B cell (primary cell): ENCODE measurements at regions not wholly inside any gene's neighbourhood (a gene's known extent, or its start where the extent isn't known, plus 50 kb on each side); places are given as distances from the start of the nearest gene placed in this dataset.
"Not testable (repeated sequence)": the region's sequence is repeated elsewhere in the genome, so short reads cannot be mapped to it uniquely, and the experiment has no call there.

Source experiments
- ATAC-seq: fragments of 200-7000 bp; cut with Tn5 transposase; one replicate; pipeline ENCODE4 v1.10.0; 2021; ENCODE audit warnings: low read depth, mild to moderate bottlenecking, moderate number of reproducible peaks, moderate library complexity
- CTCF ChIA-PET: fragments of 350-600 bp; sonication (Branson Sonifier 250); formaldehyde crosslinking; loops from one replicate; lab custom pipeline; 2021; ENCODE audit warnings: antibody characterized with exemption, inconsistent platforms; lab: Charles Lee
- POLR2A ChIA-PET: fragments of 350-600 bp; sonication (Branson Sonifier 250); formaldehyde crosslinking; loops from one replicate; lab custom pipeline; 2021; ENCODE audit warnings: antibody characterized with exemption; lab: Charles Lee
- DNase-seq: peaks from one replicate; pipeline ENCODE4 v3.0.0; 2013
- H2AFZ ChIP-seq: 2 replicates; pipeline ENCODE4 v1.6.1; 2012; ENCODE audit warnings: mild to moderate bottlenecking, low read depth, low read length; ENCODE audit not compliant: insufficient read depth, poor library complexity, severe bottlenecking
- H3K27ac ChIP-seq, 2 donors: 1 replicate in 1 of 2; 2 replicates in 1 of 2; pipeline ENCODE4 v1.5.1; 2012 to 2013; ENCODE audit warnings: low read length in 2 of 2, mild to moderate bottlenecking in 2 of 2, moderate library complexity in 1 of 2
- H3K27me3 ChIP-seq, 4 experiments: fragments of 200-600 bp in 1 of 4; sonication (generic) in 1 of 4; replicated peaks in 1 of 4; 1 replicate in 2 of 4; 2 replicates in 2 of 4; pipeline versions ENCODE4 v1.6.1 to v1.7.0; 2013 to 2016; ENCODE audit warnings: low read length in 3 of 4, mild to moderate bottlenecking in 2 of 4, mixed read lengths in 1 of 4, moderate library complexity in 1 of 4; ENCODE audit not compliant: insufficient read depth in 4 of 4, control insufficient read depth in 3 of 4; ENCODE audit errors: control extremely low read depth in 1 of 4
- H3K36me3 ChIP-seq, 2 experiments: replicated peaks in 1 of 2; 1 replicate in 1 of 2; 2 replicates in 1 of 2; pipeline versions ENCODE4 v1.6.1 to v1.7.1; 2013; ENCODE audit warnings: low read length in 1 of 2; ENCODE audit not compliant: insufficient read depth in 2 of 2, control insufficient read depth in 1 of 2; ENCODE audit errors: control extremely low read depth in 1 of 2, extremely low read depth in 1 of 2
- H3K4me1 ChIP-seq, 2 donors: fragments of 200-600 bp in 1 of 2; sonication (generic) in 1 of 2; 1 replicate in 1 of 2; 2 replicates in 1 of 2; pipeline versions ENCODE4 v1.5.1 to v1.6.1; 2013 to 2017; ENCODE audit warnings: low read length in 2 of 2; ENCODE audit not compliant: control insufficient read depth in 2 of 2, insufficient read depth in 2 of 2
- H3K4me2 ChIP-seq: replicated peaks from 2 replicates; pipeline ENCODE3; 2012; ENCODE audit warnings: mild to moderate bottlenecking, low read depth, low read length; ENCODE audit not compliant: poor library complexity, severe bottlenecking
- H3K4me3 ChIP-seq, 5 experiments: fragments of 200-600 bp in 1 of 5; sonication (generic) in 1 of 5; 1 replicate in 3 of 5; 2 replicates in 2 of 5; pipeline versions ENCODE4 v1.5.1 to v1.7.0; 2011 to 2016; ENCODE audit warnings: low read length in 4 of 5, mild to moderate bottlenecking in 4 of 5, low read depth in 2 of 5, control low read depth in 1 of 5, moderate library complexity in 1 of 5; ENCODE audit not compliant: insufficient read depth in 1 of 5; ENCODE audit errors: control extremely low read depth in 1 of 5, extremely low read depth in 1 of 5
- H3K79me2 ChIP-seq: fragments of 200-600 bp; sonication (generic); one replicate; pipeline ENCODE4 v1.6.0; 2016; ENCODE audit warnings: low read length; ENCODE audit not compliant: control insufficient read depth, insufficient read depth
- H3K9ac ChIP-seq: fragments of 200-600 bp; sonication (generic); 2 replicates; pipeline ENCODE4 v1.6.1; 2017; ENCODE audit warnings: mild to moderate bottlenecking, low read length, moderate library complexity
- H3K9me3 ChIP-seq, 3 donors: one replicate each; pipeline versions ENCODE4 v1.6.1 to v1.7.1; 2013; ENCODE audit warnings: low read length in 2 of 3; ENCODE audit not compliant: control insufficient read depth in 2 of 3, insufficient read depth in 1 of 3; ENCODE audit errors: control extremely low read depth in 1 of 3
- H4K20me1 ChIP-seq: 2 replicates; pipeline ENCODE4 v1.6.0; 2012; ENCODE audit warnings: mild to moderate bottlenecking, low read length; ENCODE audit not compliant: insufficient read depth, control insufficient read depth, poor library complexity, severe bottlenecking
- H3K27ac Mint-ChIP-seq: one replicate; pipeline ENCODE4 v1.8.0; 2021; ENCODE audit warnings: mixed read lengths
- H3K27me3 Mint-ChIP-seq: one replicate; pipeline ENCODE4 v1.8.0; 2021; ENCODE audit warnings: mixed read lengths
- H3K4me1 Mint-ChIP-seq: one replicate; pipeline ENCODE4 v1.8.0; 2021; ENCODE audit warnings: mixed read lengths
- H3K4me3 Mint-ChIP-seq: one replicate; pipeline ENCODE4 v1.8.0; 2021; ENCODE audit warnings: mixed read lengths
- H3K9me3 Mint-ChIP-seq: one replicate; pipeline ENCODE4 v1.8.0; 2022; ENCODE audit warnings: mixed read lengths; ENCODE audit not compliant: insufficient read depth
- EZH2 ChIP-seq: IDR thresholded peaks from 2 replicates; pipeline ENCODE4 v1.6.1; 2012; ENCODE audit warnings: borderline replicate concordance, low read depth, mild to moderate bottlenecking, moderate library complexity, low read length; ENCODE audit not compliant: insufficient read depth, poor library complexity, severe bottlenecking
- WGBS: methylation state at CpG from one replicate; pipeline ENCODE4 v1.1.5; 2013; ENCODE audit warnings: missing lambda C conversion rate; ENCODE audit not compliant: insufficient coverage; 5-methylcytosine and 5-hydroxymethylcytosine counted together
- intact Hi-C: fragments of 100-400 bp; cut with micrococcal nuclease; formaldehyde crosslinking; loops from one replicate; pipeline ENCODE4 v1.10.0; 2022
- TF ChIP-seq, protein P1 (sequence below): fragments of 200-600 bp; IDR thresholded peaks from one replicate; pipeline ENCODE4 v1.8.0; 2022; ENCODE audit warnings: antibody characterized with exemption, mild to moderate bottlenecking

DNA sequence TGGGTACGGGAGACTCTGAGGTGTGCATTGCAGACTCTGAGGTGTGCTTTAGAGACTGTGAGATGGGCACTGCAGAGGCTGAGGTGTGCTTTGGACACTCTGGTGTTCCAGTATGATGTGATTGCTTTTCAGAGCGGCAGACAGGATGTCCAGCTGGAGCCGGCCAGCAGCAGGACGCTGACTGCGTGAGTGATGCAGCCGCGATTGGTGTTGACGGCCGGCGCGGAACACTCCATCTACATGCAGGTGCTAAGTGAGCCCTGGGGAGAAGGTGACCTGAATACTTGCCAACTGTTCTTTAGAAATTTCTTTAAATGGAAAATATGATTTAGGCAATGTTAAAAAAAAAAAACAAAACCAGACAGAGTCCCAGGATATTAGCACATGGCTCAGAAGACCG is 103.1 kb upstream of the PPP2R3B start:
- H3K27me3 Mint-ChIP-seq, result no peaks in the 10 kb centered on the region
- H3K27me3 ChIP-seq, result no peaks in the 10 kb centered on the region
- H3K9me3 ChIP-seq, result peaks cover 0 to 14% (median 3%) of the 10 kb centered on the region in 3 donors
- H3K4me2 ChIP-seq, result no peak overlapping the region
- H3K4me1 Mint-ChIP-seq, result no peaks in the 10 kb centered on the region
- no peak overlapping the region for H3K9ac ChIP-seq
- ATAC-seq (no peak), DNase-seq (no peak)
- no peak overlapping the region for H3K4me3 Mint-ChIP-seq
- TF ChIP-seq, protein P1, sequence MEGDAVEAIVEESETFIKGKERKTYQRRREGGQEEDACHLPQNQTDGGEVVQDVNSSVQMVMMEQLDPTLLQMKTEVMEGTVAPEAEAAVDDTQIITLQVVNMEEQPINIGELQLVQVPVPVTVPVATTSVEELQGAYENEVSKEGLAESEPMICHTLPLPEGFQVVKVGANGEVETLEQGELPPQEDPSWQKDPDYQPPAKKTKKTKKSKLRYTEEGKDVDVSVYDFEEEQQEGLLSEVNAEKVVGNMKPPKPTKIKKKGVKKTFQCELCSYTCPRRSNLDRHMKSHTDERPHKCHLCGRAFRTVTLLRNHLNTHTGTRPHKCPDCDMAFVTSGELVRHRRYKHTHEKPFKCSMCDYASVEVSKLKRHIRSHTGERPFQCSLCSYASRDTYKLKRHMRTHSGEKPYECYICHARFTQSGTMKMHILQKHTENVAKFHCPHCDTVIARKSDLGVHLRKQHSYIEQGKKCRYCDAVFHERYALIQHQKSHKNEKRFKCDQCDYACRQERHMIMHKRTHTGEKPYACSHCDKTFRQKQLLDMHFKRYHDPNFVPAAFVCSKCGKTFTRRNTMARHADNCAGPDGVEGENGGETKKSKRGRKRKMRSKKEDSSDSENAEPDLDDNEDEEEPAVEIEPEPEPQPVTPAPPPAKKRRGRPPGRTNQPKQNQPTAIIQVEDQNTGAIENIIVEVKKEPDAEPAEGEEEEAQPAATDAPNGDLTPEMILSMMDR, result no peak
- no peak for TF ChIP-seq EZH2
- POLR2A ChIA-PET, result no interaction called here
- H3K4me3 ChIP-seq, result no peak overlapping the region
- peaks cover 2% of the 10 kb centered on the region for H3K9me3 Mint-ChIP-seq
- H3K27ac Mint-ChIP-seq, result no peak overlapping the region
- intact Hi-C loops, result no loop called here
- no peaks in the 10 kb centered on the region for H3K79me2 ChIP-seq
- no peaks in the 10 kb centered on the region for H3K4me1 ChIP-seq
- CTCF ChIA-PET, result no interaction called here
- no peak overlapping the region for H3K27ac ChIP-seq
- H3K36me3 ChIP-seq, result no peaks in the 10 kb centered on the region
- WGBS, result 90% methylated on average over 11 of the region's 12 CpGs
- no peak overlapping the region for H2AFZ ChIP-seq
- no peaks in the 10 kb centered on the region for H4K20me1 ChIP-seq

- ChIA-PET CTCF (no interaction called here), POLR2A (no interaction called here)
- peaks cover 11% of the 10 kb centered on the region for H3K27me3 Mint-ChIP-seq
- no peak overlapping the region for H2AFZ ChIP-seq
- intact Hi-C loops, result no loop called here
- H3K9me3 Mint-ChIP-seq, result peaks cover 10% of the 10 kb centered on the region
- peaks cover 0 to 37% (median 0%) of the 10 kb centered on the region in 3 donors for H3K9me3 ChIP-seq
- ATAC-seq (no peak), DNase-seq (no peak)
- no peak overlapping the region for H3K9ac ChIP-seq
- no peak overlapping the region for H3K27ac ChIP-seq
- no peak overlapping the region for H3K27ac Mint-ChIP-seq
- H3K36me3 ChIP-seq, result no peaks in the 10 kb centered on the region
- H3K4me3 ChIP-seq, result no peak overlapping the region
- H3K4me1 Mint-ChIP-seq, result no peaks in the 10 kb centered on the region
- no peaks in the 10 kb centered on the region for H3K79me2 ChIP-seq
- TF ChIP-seq, protein P1, result no peak
- no peak for TF ChIP-seq EZH2
- WGBS, result 62% methylated on average over 21 of the region's 39 CpGs
- no peaks in the 10 kb centered on the region for H4K20me1 ChIP-seq
- H3K27me3 ChIP-seq, result peaks cover 0 to 18% (median 1%) of the 10 kb centered on the region in 4 experiments
- H3K4me1 ChIP-seq, result no peaks in the 10 kb centered on the region
- H3K4me3 Mint-ChIP-seq, result no peak overlapping the region
- no peak overlapping the region for H3K4me2 ChIP-seq
Measured at GRCh38 chrX:497186-498014, 110.7 kb upstream of the PPP2R3B start.

DNA sequence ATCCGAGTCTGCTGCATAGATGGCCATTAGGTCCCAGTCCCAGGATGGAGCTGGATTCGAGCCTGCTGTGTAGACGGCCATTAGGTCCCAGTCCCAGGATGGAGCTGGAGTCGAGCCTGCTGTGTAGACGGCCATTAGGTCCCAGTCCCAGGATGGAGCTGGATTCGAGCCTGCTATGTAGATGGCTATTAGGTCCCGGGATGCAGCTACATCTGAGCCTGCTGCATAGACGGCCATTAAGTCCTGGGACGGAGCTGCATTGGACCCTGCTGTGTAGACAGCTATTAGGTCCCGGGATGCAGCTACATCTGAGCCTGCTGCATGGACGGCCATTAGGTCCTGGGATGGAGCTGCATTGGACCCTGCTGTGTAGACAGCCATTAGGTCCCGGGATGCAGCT is 112.2 kb upstream of the PPP2R3B start:
- CTCF ChIA-PET, POLR2A ChIA-PET: not testable (repeated sequence)
- 92% methylated on average over 12 of the region's 12 CpGs for WGBS

More for the DNA sequence above, 112.2 kb upstream of the PPP2R3B start:
- ATAC-seq, H3K4me3 ChIP-seq, H3K4me1 Mint-ChIP-seq, H3K4me1 ChIP-seq, H3K4me2 ChIP-seq, H3K27ac Mint-ChIP-seq, H2AFZ ChIP-seq, H3K4me3 Mint-ChIP-seq, DNase-seq, intact Hi-C loops, H4K20me1 ChIP-seq, H3K27ac ChIP-seq, H3K79me2 ChIP-seq, H3K36me3 ChIP-seq, H3K9ac ChIP-seq: not testable (repeated sequence)
- H3K27me3 Mint-ChIP-seq, result peaks cover 11% of the 10 kb centered on the region
- H3K9me3 Mint-ChIP-seq, result peaks cover 12% of the 10 kb centered on the region
- Histone ChIP-seq H3K9me3 (peaks cover 0 to 34% (median 0%) of the 10 kb centered on the region in 3 donors), H3K27me3 (peaks cover 0 to 18% (median 1%) of the 10 kb centered on the region in 4 experiments)
